ENCODE measurements at regions not wholly inside any gene's neighbourhood (a gene's known extent, or its start where the extent isn't known, plus 50 kb on each side); places are given as distances from the start of the nearest gene placed in this dataset.

DNA sequence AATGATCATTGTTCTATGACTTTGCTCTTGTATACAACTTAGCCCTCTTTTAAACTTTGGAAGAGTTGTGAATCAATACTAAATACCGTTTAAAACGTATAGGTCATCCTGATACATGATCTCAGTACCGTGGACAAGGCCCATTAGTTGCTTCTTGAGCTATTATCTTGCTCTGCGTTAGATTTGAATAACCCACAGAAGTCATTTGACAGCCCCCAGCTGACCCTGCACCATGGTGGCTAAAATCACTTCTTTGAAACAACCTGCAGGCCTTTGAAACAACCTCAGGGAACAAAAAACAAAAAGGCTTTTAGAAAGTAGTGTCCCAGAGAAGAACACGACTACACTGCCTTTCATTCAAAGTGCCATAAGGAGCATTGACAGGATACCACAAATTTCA, 473.0 kb upstream of the ADGRL2 start:
- H3K27ac ChIP-seq: no peak overlapping the region
- TF ChIP-seq, protein P1, sequence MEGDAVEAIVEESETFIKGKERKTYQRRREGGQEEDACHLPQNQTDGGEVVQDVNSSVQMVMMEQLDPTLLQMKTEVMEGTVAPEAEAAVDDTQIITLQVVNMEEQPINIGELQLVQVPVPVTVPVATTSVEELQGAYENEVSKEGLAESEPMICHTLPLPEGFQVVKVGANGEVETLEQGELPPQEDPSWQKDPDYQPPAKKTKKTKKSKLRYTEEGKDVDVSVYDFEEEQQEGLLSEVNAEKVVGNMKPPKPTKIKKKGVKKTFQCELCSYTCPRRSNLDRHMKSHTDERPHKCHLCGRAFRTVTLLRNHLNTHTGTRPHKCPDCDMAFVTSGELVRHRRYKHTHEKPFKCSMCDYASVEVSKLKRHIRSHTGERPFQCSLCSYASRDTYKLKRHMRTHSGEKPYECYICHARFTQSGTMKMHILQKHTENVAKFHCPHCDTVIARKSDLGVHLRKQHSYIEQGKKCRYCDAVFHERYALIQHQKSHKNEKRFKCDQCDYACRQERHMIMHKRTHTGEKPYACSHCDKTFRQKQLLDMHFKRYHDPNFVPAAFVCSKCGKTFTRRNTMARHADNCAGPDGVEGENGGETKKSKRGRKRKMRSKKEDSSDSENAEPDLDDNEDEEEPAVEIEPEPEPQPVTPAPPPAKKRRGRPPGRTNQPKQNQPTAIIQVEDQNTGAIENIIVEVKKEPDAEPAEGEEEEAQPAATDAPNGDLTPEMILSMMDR (IDR thresholded peaks at IDR 0.05): no peak
- DNase-seq (ENCODE audit: low spot score): no peak
- H3K27me3 ChIP-seq: no peaks in the 10 kb centered on the region
- no peaks in the 10 kb centered on the region for H3K4me1 ChIP-seq
- H3K36me3 ChIP-seq: no peaks in the 10 kb centered on the region
- no peaks in the 10 kb centered on the region for H3K9me3 ChIP-seq
- no peak overlapping the region for H3K4me3 ChIP-seq

DNA sequence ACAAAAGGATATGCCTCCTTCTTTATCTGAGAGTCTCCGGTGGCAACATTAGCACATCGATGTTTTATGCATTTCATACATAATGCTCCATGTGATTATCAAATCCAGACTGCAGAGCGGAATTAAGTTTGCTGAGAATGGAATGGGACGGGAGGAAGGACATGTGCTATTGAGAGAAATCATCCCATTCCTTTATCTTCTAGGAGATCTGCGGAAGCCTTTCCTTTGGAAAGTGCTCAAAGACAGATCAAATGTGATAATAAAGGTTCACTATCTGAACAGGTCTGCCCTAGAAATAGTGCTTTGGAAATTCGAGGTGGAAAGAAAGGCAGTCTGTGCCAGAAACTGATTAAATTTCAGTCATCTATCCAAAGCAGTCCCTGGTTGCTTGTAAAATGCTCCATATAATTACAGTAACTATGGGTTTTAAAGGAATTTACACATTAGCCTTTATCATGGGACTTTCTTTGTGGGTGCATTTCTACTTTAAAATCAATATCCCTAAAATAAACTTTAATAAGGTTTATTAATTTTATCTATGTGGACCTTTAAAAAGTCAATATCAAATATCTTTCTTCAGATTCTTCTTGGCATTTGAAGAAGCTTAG, 473.5 kb upstream of the ADGRL2 start:
- DNase-seq (ENCODE audit: low spot score): no peak
- H3K4me3 ChIP-seq: no peak overlapping the region
- TF ChIP-seq, protein P1 (IDR thresholded peaks at IDR 0.05): no peak
- H3K9me3 ChIP-seq: no peaks in the 10 kb centered on the region
- H3K27me3 ChIP-seq: no peaks in the 10 kb centered on the region
- H3K4me1 ChIP-seq: no peaks in the 10 kb centered on the region
- H3K36me3 ChIP-seq: no peaks in the 10 kb centered on the region
- H3K27ac ChIP-seq: no peak overlapping the region

DNA sequence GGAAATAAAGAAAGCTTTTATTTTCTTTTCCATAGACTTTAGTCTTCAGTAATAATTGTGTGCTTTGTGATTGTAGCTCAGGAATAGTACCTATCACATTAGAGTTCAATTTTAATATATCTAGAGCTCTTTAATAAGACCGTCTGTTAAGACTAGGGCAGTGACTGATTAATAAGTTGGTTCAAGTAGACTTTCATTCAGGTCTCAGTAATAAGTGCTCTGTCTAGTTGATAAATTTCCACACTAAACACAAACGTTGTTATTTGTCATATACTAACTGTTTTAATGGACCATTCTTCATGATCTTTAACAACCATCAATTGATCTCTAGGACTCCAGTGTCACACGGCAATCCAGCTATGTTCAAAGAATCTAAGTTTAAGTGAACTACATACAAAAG, 474.5 kb upstream of the ADGRL2 start:
- DNase-seq (ENCODE audit: low spot score): no peak
- TF ChIP-seq, protein P1 (IDR thresholded peaks at IDR 0.05): no peak
- Histone ChIP-seq H3K27me3 (no peaks in the 10 kb centered on the region), H3K27ac (no peak overlapping the region), H3K4me1 (no peaks in the 10 kb centered on the region), H3K4me3 (no peak overlapping the region), H3K9me3 (no peaks in the 10 kb centered on the region), H3K36me3 (no peaks in the 10 kb centered on the region)

DNA sequence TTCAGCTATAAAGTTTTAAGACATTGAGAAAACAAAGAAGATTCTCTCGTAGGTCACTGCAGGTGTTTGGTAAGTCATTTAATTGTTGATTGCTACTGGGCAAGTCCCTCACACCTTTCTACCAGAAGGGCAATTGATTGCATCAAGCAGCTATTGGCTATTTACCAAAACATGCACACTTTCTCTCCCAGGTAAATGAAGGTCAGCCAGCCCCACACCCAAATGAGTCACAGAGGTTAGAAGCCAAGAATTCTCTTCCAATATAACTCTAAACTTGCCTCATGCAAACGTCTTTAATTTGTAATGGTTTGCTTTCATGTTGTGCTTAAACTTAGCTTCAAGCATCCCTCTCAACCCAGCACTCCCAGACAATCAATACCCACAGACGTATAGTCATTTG, 475.3 kb upstream of the ADGRL2 start:
- Histone ChIP-seq H3K4me3 (no peak overlapping the region), H3K27me3 (no peaks in the 10 kb centered on the region), H3K9me3 (no peaks in the 10 kb centered on the region), H3K27ac (no peak overlapping the region), H3K4me1 (no peaks in the 10 kb centered on the region), H3K36me3 (no peaks in the 10 kb centered on the region)
- DNase-seq (ENCODE audit: low spot score): no peak
- TF ChIP-seq, protein P1 (IDR thresholded peaks at IDR 0.05): no peak

DNA sequence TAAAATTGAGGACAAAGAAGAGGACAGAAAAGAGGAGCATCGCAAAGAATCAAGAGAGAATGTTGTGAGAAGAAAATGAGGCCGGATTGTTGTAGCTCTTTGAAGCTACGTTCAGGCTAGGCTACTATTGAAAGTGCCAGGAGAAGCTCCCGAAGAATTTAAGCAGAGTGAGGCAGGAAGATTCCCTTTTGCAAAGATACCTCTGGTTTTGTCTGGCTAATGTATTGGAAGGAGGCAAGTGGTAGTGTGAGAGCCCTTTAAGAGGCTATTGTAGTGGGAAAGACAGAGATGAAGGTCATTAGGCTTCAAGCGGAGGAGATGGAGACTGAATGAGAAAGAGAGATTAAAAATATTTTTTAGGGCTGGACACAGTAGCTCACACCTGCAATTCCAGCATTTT, 476.9 kb upstream of the ADGRL2 start:
- H3K36me3 ChIP-seq: no peaks in the 10 kb centered on the region
- no peaks in the 10 kb centered on the region for H3K4me1 ChIP-seq
- no peak overlapping the region for H3K27ac ChIP-seq
- TF ChIP-seq, protein P1 (IDR thresholded peaks at IDR 0.05): no peak
- no peak for DNase-seq (ENCODE audit: low spot score)
- H3K9me3 ChIP-seq: no peaks in the 10 kb centered on the region
- H3K27me3 ChIP-seq: no peaks in the 10 kb centered on the region
- no peak overlapping the region for H3K4me3 ChIP-seq

DNA sequence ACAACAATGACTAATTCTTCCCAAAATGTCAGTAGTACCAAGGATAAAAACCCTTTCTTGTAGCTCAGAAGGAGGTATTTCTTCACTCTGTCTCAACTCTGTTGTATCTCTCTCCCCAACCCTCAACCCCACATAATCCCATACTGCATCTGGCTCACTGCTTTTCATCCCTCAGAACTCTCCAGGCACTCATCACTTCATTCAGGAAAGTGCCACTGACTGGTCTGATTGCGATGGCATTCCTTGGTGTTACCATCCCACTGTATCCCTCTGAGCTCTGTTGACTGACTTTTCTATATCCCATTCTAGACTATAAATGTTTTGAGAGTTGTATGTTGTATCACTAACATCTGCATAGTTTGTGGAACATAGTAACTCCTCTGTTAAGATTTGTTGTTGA, 483.5 kb upstream of the ADGRL2 start:
- H3K4me3 ChIP-seq: no peak overlapping the region
- peak overlapping the region in 1 of 2 donors; percentile 80 for H3K27ac ChIP-seq
- H3K36me3 ChIP-seq: no peaks in the 10 kb centered on the region
- no peaks in the 10 kb centered on the region for H3K9me3 ChIP-seq
- peaks cover 0 to 7% of the 10 kb centered on the region in 2 donors for H3K4me1 ChIP-seq
- H3K27me3 ChIP-seq: no peaks in the 10 kb centered on the region
- TF ChIP-seq, protein P1 (IDR thresholded peaks at IDR 0.05): no peak
- no peak for DNase-seq (ENCODE audit: low spot score)

Data from right atrium auricular region (tissue), 2 donors.